ENCODE measurements at regions not wholly inside any gene's neighbourhood (a gene's known extent, or its start where the extent isn't known, plus 50 kb on each side); places are given as distances from the start of the nearest gene placed in this dataset.
A peak's percentile ranks its signal among the peaks of the same experiment; 100 is the strongest.

GRCh38 chr10:123434435-123435039 lies 231.6 kb upstream of the GPR26 start:
- WGBS, 2 donors: 80 to 88% methylated on average over 15 of the region's 15 CpGs
- no peaks in the 10 kb centered on the region for H3K4me1 ChIP-seq
- no peaks in the 10 kb centered on the region for H3K36me3 ChIP-seq
- no peak overlapping the region for H3K4me3 ChIP-seq
- no peaks in the 10 kb centered on the region for H3K9me3 ChIP-seq
- intact Hi-C loops (cut with DNase I): no loop called here
- H3K27ac ChIP-seq: no peak overlapping the region
- TF ChIP-seq POLR2A (IDR thresholded peaks at IDR 0.05) (no peak), CTCF (IDR thresholded peaks at IDR 0.05) (no peak), EP300 (IDR thresholded peaks at IDR 0.05) (no peak), POLR2AphosphoS5 (IDR thresholded peaks at IDR 0.05) (no peak)
- no peak for DNase-seq
- H3K27me3 ChIP-seq: peaks cover 0 to 16% (median 2%) of the 10 kb centered on the region in 3 donors

- TF ChIP-seq EP300 (IDR thresholded peaks at IDR 0.05): no peak
- TF ChIP-seq CTCF (IDR thresholded peaks at IDR 0.05): no peak
- no peak for TF ChIP-seq POLR2AphosphoS5 (IDR thresholded peaks at IDR 0.05)
- no peak for TF ChIP-seq POLR2A (IDR thresholded peaks at IDR 0.05)
- WGBS, 2 donors: 84 to 85% methylated on average over 4 of the region's 4 CpGs
- intact Hi-C loops (cut with DNase I): no loop called here
Measured at GRCh38 chr10:123442901-123443300, 223.3 kb upstream of the GPR26 start.

GRCh38 chr10:123443924-123444323 lies 222.2 kb upstream of the GPR26 start:
- no peak overlapping the region for H3K4me3 ChIP-seq
- H3K9me3 ChIP-seq: no peaks in the 10 kb centered on the region
- no peak for TF ChIP-seq POLR2A (IDR thresholded peaks at IDR 0.05)
- intact Hi-C loops (cut with DNase I): no loop called here
- peaks cover 0 to 3% (median 0%) of the 10 kb centered on the region in 3 donors for H3K27me3 ChIP-seq
- no peaks in the 10 kb centered on the region for H3K4me1 ChIP-seq
- no peak overlapping the region for H3K27ac ChIP-seq
- H3K36me3 ChIP-seq: no peaks in the 10 kb centered on the region
- DNase-seq: peak; percentile 18

More at GRCh38 chr10:123442901-123443300, 223.3 kb upstream of the GPR26 start:
- no peak overlapping the region for H3K4me3 ChIP-seq
- H3K9me3 ChIP-seq: no peaks in the 10 kb centered on the region
- DNase-seq: peak; percentile 42
- H3K4me1 ChIP-seq: no peaks in the 10 kb centered on the region
- no peaks in the 10 kb centered on the region for H3K36me3 ChIP-seq
- H3K27me3 ChIP-seq: peaks cover 0 to 3% (median 0%) of the 10 kb centered on the region in 3 donors
- H3K27ac ChIP-seq: no peak overlapping the region

- Histone ChIP-seq H3K27ac (no peak overlapping the region), H3K9me3 (no peaks in the 10 kb centered on the region), H3K36me3 (no peaks in the 10 kb centered on the region), H3K4me3 (no peak overlapping the region), H3K27me3 (peaks cover 0 to 3% (median 0%) of the 10 kb centered on the region in 3 donors), H3K4me1 (no peaks in the 10 kb centered on the region)
- DNase-seq: peak; percentile 17
- TF ChIP-seq POLR2A (IDR thresholded peaks at IDR 0.05) (no peak), EP300 (IDR thresholded peaks at IDR 0.05) (no peak), POLR2AphosphoS5 (IDR thresholded peaks at IDR 0.05) (no peak), CTCF (IDR thresholded peaks at IDR 0.05) (no peak)
- WGBS, 2 donors: 83 to 84% methylated on average over 8 of the region's 8 CpGs
- intact Hi-C loops (cut with DNase I): no loop called here
Measured at GRCh38 chr10:123445261-123445775, 220.8 kb upstream of the GPR26 start.

GRCh38 chr10:123446449-123447156 lies 219.6 kb upstream of the GPR26 start:
- 72 to 79% methylated on average over 10 of the region's 10 CpGs for WGBS, 2 donors
- Histone ChIP-seq H3K36me3 (no peaks in the 10 kb centered on the region), H3K4me1 (no peaks in the 10 kb centered on the region), H3K4me3 (no peak overlapping the region), H3K27me3 (peaks cover 0 to 3% (median 0%) of the 10 kb centered on the region in 3 donors), H3K27ac (no peak overlapping the region), H3K9me3 (no peaks in the 10 kb centered on the region)
- DNase-seq: peak; percentile 43
- no peak for TF ChIP-seq POLR2AphosphoS5 (IDR thresholded peaks at IDR 0.05)
- TF ChIP-seq CTCF (IDR thresholded peaks at IDR 0.05): no peak
- TF ChIP-seq EP300 (IDR thresholded peaks at IDR 0.05): no peak
- no peak for TF ChIP-seq POLR2A (IDR thresholded peaks at IDR 0.05)
- intact Hi-C loops (cut with DNase I): no loop called here

All from sigmoid colon (tissue), 6 donors.